ENCODE measurements at regions not wholly inside any gene's neighbourhood (a gene's known extent, or its start where the extent isn't known, plus 50 kb on each side); places are given as distances from the start of the nearest gene placed in this dataset.
A peak's percentile ranks its signal among the peaks of the same experiment; 100 is the strongest.

DNA sequence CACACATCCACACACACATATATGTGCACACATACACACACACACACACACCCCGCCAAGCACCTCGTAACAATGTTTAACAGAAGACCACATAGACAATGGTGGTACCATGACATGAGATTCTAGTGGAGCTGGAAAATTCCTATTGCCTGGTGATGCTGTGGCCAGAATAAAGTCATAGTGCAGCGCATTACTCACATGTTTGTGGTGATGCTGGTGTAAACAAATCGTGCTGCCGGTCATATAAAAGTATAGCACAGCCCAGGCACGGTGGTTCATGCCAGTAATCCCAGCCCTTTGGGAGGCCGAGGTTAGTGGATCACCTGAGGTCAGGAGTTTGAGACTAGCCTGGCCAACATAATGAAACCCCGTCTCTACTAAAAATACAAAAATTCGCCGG, 275.2 kb downstream of the TRIML1 start:
- Mint-ChIP-seq H3K4me3 (no peak overlapping the region), H3K36me3 (ENCODE audit: low read depth) (no peaks in the 10 kb centered on the region), H3K9me3 (peaks cover 2% of the 10 kb centered on the region), H3K4me1 (no peaks in the 10 kb centered on the region), H3K27me3 (ENCODE audit: low read depth) (peaks cover 3% of the 10 kb centered on the region), H3K27ac (no peak overlapping the region)
- TF ChIP-seq, protein P1, sequence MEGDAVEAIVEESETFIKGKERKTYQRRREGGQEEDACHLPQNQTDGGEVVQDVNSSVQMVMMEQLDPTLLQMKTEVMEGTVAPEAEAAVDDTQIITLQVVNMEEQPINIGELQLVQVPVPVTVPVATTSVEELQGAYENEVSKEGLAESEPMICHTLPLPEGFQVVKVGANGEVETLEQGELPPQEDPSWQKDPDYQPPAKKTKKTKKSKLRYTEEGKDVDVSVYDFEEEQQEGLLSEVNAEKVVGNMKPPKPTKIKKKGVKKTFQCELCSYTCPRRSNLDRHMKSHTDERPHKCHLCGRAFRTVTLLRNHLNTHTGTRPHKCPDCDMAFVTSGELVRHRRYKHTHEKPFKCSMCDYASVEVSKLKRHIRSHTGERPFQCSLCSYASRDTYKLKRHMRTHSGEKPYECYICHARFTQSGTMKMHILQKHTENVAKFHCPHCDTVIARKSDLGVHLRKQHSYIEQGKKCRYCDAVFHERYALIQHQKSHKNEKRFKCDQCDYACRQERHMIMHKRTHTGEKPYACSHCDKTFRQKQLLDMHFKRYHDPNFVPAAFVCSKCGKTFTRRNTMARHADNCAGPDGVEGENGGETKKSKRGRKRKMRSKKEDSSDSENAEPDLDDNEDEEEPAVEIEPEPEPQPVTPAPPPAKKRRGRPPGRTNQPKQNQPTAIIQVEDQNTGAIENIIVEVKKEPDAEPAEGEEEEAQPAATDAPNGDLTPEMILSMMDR (IDR thresholded peaks at IDR 0.05; ENCODE audit: unreplicated experiment in 3 of 3): no peak

DNA sequence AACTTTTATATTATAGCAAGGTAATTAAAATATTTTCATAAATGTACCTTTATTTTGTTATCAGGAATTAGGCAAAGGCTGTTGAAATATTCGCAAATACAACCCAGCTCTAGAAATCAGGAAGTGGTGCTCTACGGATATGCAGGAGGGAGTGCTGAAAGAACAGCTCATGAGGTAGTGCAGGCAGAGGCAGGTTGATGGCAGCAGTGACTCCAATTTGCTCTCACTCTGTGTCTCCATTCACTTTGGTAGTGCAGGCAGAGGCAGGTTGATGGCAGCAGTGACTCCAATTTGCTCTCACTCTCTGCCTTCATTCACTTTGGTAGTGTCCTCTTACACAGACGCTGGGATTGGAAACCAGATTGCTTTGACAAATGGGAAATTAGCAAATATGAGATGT, 277.9 kb downstream of the TRIML1 start:
- Mint-ChIP-seq H3K27ac (no peak overlapping the region), H3K4me1 (no peaks in the 10 kb centered on the region), H3K4me3 (no peak overlapping the region), H3K36me3 (ENCODE audit: low read depth) (no peaks in the 10 kb centered on the region), H3K27me3 (ENCODE audit: low read depth) (no peaks in the 10 kb centered on the region), H3K9me3 (peaks cover 2% of the 10 kb centered on the region)
- TF ChIP-seq, protein P1 (IDR thresholded peaks at IDR 0.05; ENCODE audit: unreplicated experiment in 3 of 3): peak in 2 of 3 experiments; percentile 11 to 30

DNA sequence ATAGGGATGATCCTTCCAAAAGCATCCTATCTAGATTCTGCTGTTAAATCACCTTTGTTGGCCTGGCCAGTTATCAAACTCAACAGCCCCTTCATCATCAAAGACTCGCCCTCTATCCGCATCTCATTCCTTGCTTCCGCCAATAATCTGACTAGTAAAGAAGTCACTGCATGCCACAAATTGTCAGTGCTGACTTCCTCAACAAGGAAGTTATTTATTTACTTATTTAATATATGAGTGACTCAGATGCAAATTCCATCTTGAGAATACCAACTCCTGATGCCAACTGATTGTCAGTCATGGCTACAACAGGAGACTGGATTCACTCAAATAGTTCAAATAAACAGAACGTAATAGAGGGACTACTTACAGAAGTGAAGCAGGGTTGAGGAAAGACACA, 283.8 kb downstream of the TRIML1 start:
- Mint-ChIP-seq H3K9me3 (no peaks in the 10 kb centered on the region), H3K4me3 (no peak overlapping the region), H3K4me1 (no peaks in the 10 kb centered on the region), H3K36me3 (ENCODE audit: low read depth) (no peaks in the 10 kb centered on the region), H3K27ac (no peak overlapping the region), H3K27me3 (ENCODE audit: low read depth) (no peaks in the 10 kb centered on the region)
- TF ChIP-seq, protein P1 (IDR thresholded peaks at IDR 0.05; ENCODE audit: unreplicated experiment in 3 of 3): no peak

DNA sequence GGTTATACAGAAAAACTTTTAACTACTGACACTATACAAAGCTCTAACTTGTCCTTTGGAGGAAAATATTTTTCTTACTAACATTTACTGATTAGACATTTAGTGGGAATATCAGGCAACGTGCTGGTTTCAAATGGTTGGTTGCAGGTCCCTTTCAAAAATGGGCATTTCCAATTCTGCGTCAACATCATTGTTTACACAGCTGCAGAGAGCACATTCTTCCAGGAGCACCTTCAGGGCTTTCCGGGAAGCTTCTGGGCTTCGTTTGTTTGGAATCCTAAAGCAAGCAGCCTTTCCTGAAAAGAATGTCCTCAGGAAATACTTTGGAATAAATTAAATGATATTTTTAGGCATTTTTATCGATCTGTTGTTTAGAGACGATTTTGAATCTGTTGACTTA, 289.7 kb downstream of the TRIML1 start:
- no peaks in the 10 kb centered on the region for H3K9me3 Mint-ChIP-seq
- H3K4me1 Mint-ChIP-seq: no peaks in the 10 kb centered on the region
- no peak overlapping the region for H3K4me3 Mint-ChIP-seq
- TF ChIP-seq, protein P1 (IDR thresholded peaks at IDR 0.05; ENCODE audit: unreplicated experiment in 3 of 3): no peak
- H3K27me3 Mint-ChIP-seq (ENCODE audit: low read depth): no peaks in the 10 kb centered on the region
- H3K36me3 Mint-ChIP-seq (ENCODE audit: low read depth): no peaks in the 10 kb centered on the region
- no peak overlapping the region for H3K27ac Mint-ChIP-seq

DNA sequence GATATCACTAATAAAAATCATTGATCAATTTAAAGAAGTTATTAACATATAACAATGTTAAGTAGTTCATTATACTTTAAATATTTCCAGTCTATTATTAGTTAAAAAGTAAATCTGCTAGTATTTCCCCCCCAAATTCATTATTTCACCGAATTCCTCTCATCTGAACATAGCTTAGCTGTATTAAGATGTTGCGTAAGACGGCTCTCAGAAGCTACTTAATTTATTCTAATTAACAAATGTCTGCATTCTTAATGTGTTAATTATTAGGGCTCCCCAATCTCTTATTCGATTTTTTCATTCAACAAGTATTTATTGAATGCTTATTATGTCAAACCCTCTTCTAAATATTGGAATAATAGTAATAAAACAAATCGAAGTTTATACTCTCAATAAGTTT, 290.7 kb downstream of the TRIML1 start:
- Mint-ChIP-seq H3K9me3 (no peaks in the 10 kb centered on the region), H3K4me3 (no peak overlapping the region), H3K4me1 (no peaks in the 10 kb centered on the region), H3K27ac (no peak overlapping the region), H3K27me3 (ENCODE audit: low read depth) (no peaks in the 10 kb centered on the region), H3K36me3 (ENCODE audit: low read depth) (no peaks in the 10 kb centered on the region)
- TF ChIP-seq, protein P1 (IDR thresholded peaks at IDR 0.05; ENCODE audit: unreplicated experiment in 3 of 3): no peak

DNA sequence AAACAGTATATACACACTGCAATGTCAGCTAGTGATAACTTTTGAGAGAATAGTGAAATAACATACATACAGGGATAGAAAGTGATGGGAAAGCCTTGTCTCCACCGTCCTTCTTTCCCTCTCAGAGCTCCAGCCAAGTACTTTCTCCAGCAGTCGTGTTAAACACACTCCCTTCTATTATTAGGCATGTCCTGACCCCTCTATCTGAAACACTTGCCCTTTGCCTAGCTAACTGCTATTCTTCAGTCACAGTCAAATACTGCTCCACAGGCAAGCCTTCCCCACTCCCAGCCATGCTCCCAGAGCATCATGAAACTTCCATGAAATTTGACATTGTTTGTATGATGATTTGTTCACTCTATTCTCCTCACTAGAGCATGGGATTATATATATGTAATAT, 291.1 kb downstream of the TRIML1 start:
- Mint-ChIP-seq H3K36me3 (ENCODE audit: low read depth) (no peaks in the 10 kb centered on the region), H3K4me1 (no peaks in the 10 kb centered on the region), H3K9me3 (no peaks in the 10 kb centered on the region), H3K27ac (no peak overlapping the region), H3K4me3 (no peak overlapping the region), H3K27me3 (ENCODE audit: low read depth) (no peaks in the 10 kb centered on the region)
- TF ChIP-seq, protein P1 (IDR thresholded peaks at IDR 0.05; ENCODE audit: unreplicated experiment in 3 of 3): no peak

All from nephron (organoid).